HG03432 (cell line): ENCODE measurements at regions not wholly inside any gene's neighbourhood (a gene's known extent, or its start where the extent isn't known, plus 50 kb on each side); places are given as distances from the start of the nearest gene placed in this dataset.
"Not testable (repeated sequence)": the region's sequence is repeated elsewhere in the genome, so short reads cannot be mapped to it uniquely, and the experiment has no call there.

ENCODE experiments used
- ATAC-seq: cut with Tn5 transposase; IDR thresholded peaks from one replicate; pipeline ENCODE4 v1.9.1; 2021; ENCODE audit warnings: mild to moderate bottlenecking, moderate library complexity; ENCODE audit not compliant: unreplicated experiment

GRCh38 chr11:23620617-23621016 is 760.3 kb upstream of the CCDC179 start:
- no peak for ATAC-seq

- no peak for ATAC-seq
Observed at GRCh38 chr11:23632293-23632692, 772.0 kb upstream of the CCDC179 start.

GRCh38 chr11:23644443-23644842 is 784.2 kb upstream of the CCDC179 start:
- no peak for ATAC-seq

- ATAC-seq = not testable (repeated sequence)
Observed at GRCh38 chr11:23652336-23652735, 792.1 kb upstream of the CCDC179 start.

- ATAC-seq = no peak
Observed at GRCh38 chr11:23653071-23653675, 792.9 kb upstream of the CCDC179 start.

GRCh38 chr11:23668324-23668723 is 808.0 kb upstream of the CCDC179 start:
- no peak for ATAC-seq

- no peak for ATAC-seq
Observed at GRCh38 chr11:23673366-23673765, 813.1 kb upstream of the CCDC179 start.

- no peak for ATAC-seq
Observed at GRCh38 chr11:23674866-23675265, 814.6 kb upstream of the CCDC179 start.

GRCh38 chr11:23679041-23679440 is 817.8 kb upstream of the LUZP2 start:
- no peak for ATAC-seq

GRCh38 chr11:23679981-23680380 is 816.9 kb upstream of the LUZP2 start:
- ATAC-seq = no peak

- ATAC-seq = no peak
Observed at GRCh38 chr11:23680488-23681230, 816.2 kb upstream of the LUZP2 start.

- ATAC-seq = no peak
Observed at GRCh38 chr11:23684701-23685100, 812.2 kb upstream of the LUZP2 start.

- ATAC-seq = no peak
Observed at GRCh38 chr11:23687991-23688390, 808.9 kb upstream of the LUZP2 start.

GRCh38 chr11:23688411-23688810 is 808.4 kb upstream of the LUZP2 start:
- ATAC-seq = no peak

- no peak for ATAC-seq
Observed at GRCh38 chr11:23688835-23689234, 808.0 kb upstream of the LUZP2 start.

- ATAC-seq = no peak
Observed at GRCh38 chr11:23696688-23697415, 800.0 kb upstream of the LUZP2 start.

GRCh38 chr11:23704183-23704582 is 792.7 kb upstream of the LUZP2 start:
- ATAC-seq = no peak

- ATAC-seq = no peak
Observed at GRCh38 chr11:23711981-23712380, 784.9 kb upstream of the LUZP2 start.

GRCh38 chr11:23719016-23719415 is 777.8 kb upstream of the LUZP2 start:
- ATAC-seq = no peak

GRCh38 chr11:23723861-23724260 is 773.0 kb upstream of the LUZP2 start:
- ATAC-seq = peak; percentile 72

GRCh38 chr11:23725752-23726151 is 771.1 kb upstream of the LUZP2 start:
- no peak for ATAC-seq

- ATAC-seq = no peak
Observed at GRCh38 chr11:23727387-23727786, 769.5 kb upstream of the LUZP2 start.
